PC-3 (cell line): ENCODE measurements at regions not wholly inside any gene's neighbourhood (a gene's known extent, or its start where the extent isn't known, plus 50 kb on each side); places are given as distances from the start of the nearest gene placed in this dataset.
"Not testable (repeated sequence)": the region's sequence is repeated elsewhere in the genome, so short reads cannot be mapped to it uniquely, and the experiment has no call there.

Experiments used
- ATAC-seq: fragments of 200-7000 bp; cut with Tn5 transposase; 2 replicates; pipeline ENCODE4 v1.9.1; 2020; ENCODE audit warnings: mild to moderate bottlenecking, moderate library complexity
- BruUV-seq: library from RNA; stranded (reverse); fragments of 400-500 nt; replicated peaks from 2 replicates; lab custom pipeline; 2021; lab: Mats Ljungman, UMichigan
- CTCF ChIA-PET: fragments of 300-600 bp; sonication (Branson Sonifier 250); formaldehyde crosslinking; loops from one replicate; lab custom pipeline; 2022; ENCODE audit warnings: antibody characterized with exemption; lab: Charles Lee
- POLR2A ChIA-PET: fragments of 300-600 bp; sonication (Branson Sonifier 250); formaldehyde crosslinking; loops from one replicate; lab custom pipeline; 2022; ENCODE audit warnings: antibody characterized with exemption; ENCODE audit not compliant: unreplicated experiment; lab: Charles Lee
- DNase-seq: peaks from one replicate; pipeline ENCODE4 v3.0.0-alpha.2; 2015
- H2AFZ ChIP-seq: fragments of 300-600 bp; sonication (generic); 2 replicates; pipeline ENCODE4 v1.6.0; 2016; ENCODE audit warnings: antibody characterized with exemption, low read length
- H3F3A ChIP-seq: fragments of 300-600 bp; sonication (generic); one replicate; pipeline ENCODE4 v1.6.0; 2017; ENCODE audit warnings: antibody characterized with exemption, low read length, control low read depth, mild to moderate bottlenecking; ENCODE audit not compliant: unreplicated experiment
- H3K27ac ChIP-seq: fragments of 300-600 bp; sonication (generic); 2 replicates; pipeline ENCODE4 v1.5.1; 2016; ENCODE audit warnings: mild to moderate bottlenecking, low read length
- H3K27me3 ChIP-seq: fragments of 300-600 bp; sonication (generic); 2 replicates; pipeline ENCODE4 v1.6.1; 2016; ENCODE audit warnings: low read length, mixed read lengths
- H3K36me3 ChIP-seq: fragments of 300-600 bp; sonication (generic); 2 replicates; pipeline ENCODE4 v1.6.1; 2016; ENCODE audit warnings: low read depth, mixed run types, low read length, mixed read lengths
- H3K4me1 ChIP-seq: fragments of 300-600 bp; sonication (generic); 2 replicates; pipeline ENCODE4 v1.5.1; 2016; ENCODE audit warnings: low read length; ENCODE audit not compliant: insufficient read depth
- H3K4me2 ChIP-seq: fragments of 300-600 bp; sonication (generic); 2 replicates; pipeline ENCODE4 v1.6.0; 2016; ENCODE audit warnings: low read length
- H3K4me3 ChIP-seq: fragments of 300-600 bp; sonication (generic); 2 replicates; pipeline ENCODE4 v1.5.1; 2016; ENCODE audit warnings: mild to moderate bottlenecking, low read length, mixed read lengths
- H3K79me2 ChIP-seq: fragments of 300-600 bp; sonication (generic); 2 replicates; pipeline ENCODE4 v1.6.1; 2017; ENCODE audit warnings: low read length, mixed read lengths
- H3K9ac ChIP-seq: fragments of 300-600 bp; sonication (generic); 2 replicates; pipeline ENCODE4 v1.6.0; 2016; ENCODE audit warnings: mild to moderate bottlenecking, low read length
- H3K9me2 ChIP-seq: fragments of 300-600 bp; sonication (generic); replicated peaks from 2 replicates; pipeline ENCODE4 v1.6.1; 2016; ENCODE audit warnings: mixed run types, low read length, mixed read lengths
- H3K9me3 ChIP-seq: fragments of 300-600 bp; sonication (generic); 2 replicates; pipeline ENCODE4 v1.6.1; 2016; ENCODE audit warnings: low read length, mixed read lengths
- H4K20me1 ChIP-seq: fragments of 300-600 bp; sonication (generic); 2 replicates; pipeline ENCODE4 v1.6.1; 2016; ENCODE audit warnings: low read length, mixed read lengths
- CTCF ChIP-seq: fragments of 300-600 bp; sonication (generic); conservative IDR thresholded peaks from 2 replicates; pipeline ENCODE4 v1.5.1; 2017; ENCODE audit warnings: antibody characterized with exemption, low read depth, mild to moderate bottlenecking, low read length
- EZH2 ChIP-seq: fragments of 300-600 bp; sonication (generic); IDR thresholded peaks from one replicate; pipeline ENCODE4 v1.6.1; 2017; ENCODE audit warnings: antibody characterized with exemption, mild to moderate bottlenecking, low read length; ENCODE audit not compliant: unreplicated experiment
- EZH2phosphoT487 ChIP-seq: fragments of 300-600 bp; sonication (generic); IDR thresholded peaks from 2 replicates; pipeline ENCODE4 v1.6.1; 2018; ENCODE audit warnings: mild to moderate bottlenecking, antibody characterized with exemption, low read length, borderline replicate concordance
- intact Hi-C: fragments of 100-400 bp; cut with micrococcal nuclease; formaldehyde crosslinking; loops from 2 replicates; pipeline ENCODE4 v1.9.0; 2023

- no peak for DNase-seq
- no TSS peak for BruUV-seq
- no peak overlapping the region for H3K4me3 ChIP-seq
- no peaks in the 10 kb centered on the region for H3K79me2 ChIP-seq
- no peaks in the 10 kb centered on the region for H3K36me3 ChIP-seq
- POLR2A ChIA-PET = no interaction called here
- H3F3A ChIP-seq = no peaks in the 10 kb centered on the region
- no peak overlapping the region for H3K9ac ChIP-seq
- H3K9me2 ChIP-seq = no peaks in the 10 kb centered on the region
- no peak overlapping the region for H3K4me2 ChIP-seq
- no peak overlapping the region for H3K27ac ChIP-seq
- no peaks in the 10 kb centered on the region for H4K20me1 ChIP-seq
- no peaks in the 10 kb centered on the region for H3K27me3 ChIP-seq
- H2AFZ ChIP-seq = no peak overlapping the region
- TF ChIP-seq EZH2phosphoT487 = no peak
- no peak for TF ChIP-seq CTCF
- no peak for TF ChIP-seq EZH2
- intact Hi-C loops = no loop called here
- ATAC-seq = no peak
- no peaks in the 10 kb centered on the region for H3K9me3 ChIP-seq
- CTCF ChIA-PET = no interaction called here
- H3K4me1 ChIP-seq = no peaks in the 10 kb centered on the region
These were observed 74.4 kb upstream of the MAN1A1 start for GRCh38 chr6:119423996-119424395.

- H3K27me3 ChIP-seq, H3K9me3 ChIP-seq, CTCF ChIA-PET, ATAC-seq, H3K27ac ChIP-seq, H2AFZ ChIP-seq, BruUV-seq, H3F3A ChIP-seq, H3K4me3 ChIP-seq, H3K4me1 ChIP-seq, H3K9ac ChIP-seq, H3K4me2 ChIP-seq, H3K9me2 ChIP-seq, POLR2A ChIA-PET, H4K20me1 ChIP-seq, H3K79me2 ChIP-seq, DNase-seq, intact Hi-C loops, H3K36me3 ChIP-seq: not testable (repeated sequence)
These were observed 68.5 kb upstream of the MAN1A1 start for GRCh38 chr6:119418084-119418483.

GRCh38 chr6:119407156-119407555 lies 57.6 kb upstream of the MAN1A1 start:
- intact Hi-C loops = no loop called here
- CTCF ChIA-PET = no interaction called here

GRCh38 chr6:119405114-119405513 lies 55.6 kb upstream of the MAN1A1 start:
- H3F3A ChIP-seq, H3K9me3 ChIP-seq, H3K4me2 ChIP-seq, H3K27ac ChIP-seq, H3K79me2 ChIP-seq, BruUV-seq, ATAC-seq, H3K9me2 ChIP-seq, DNase-seq, H2AFZ ChIP-seq, H3K36me3 ChIP-seq, H4K20me1 ChIP-seq, POLR2A ChIA-PET, H3K9ac ChIP-seq, H3K27me3 ChIP-seq, H3K4me1 ChIP-seq, CTCF ChIA-PET, intact Hi-C loops, H3K4me3 ChIP-seq: not testable (repeated sequence)

More at GRCh38 chr6:119407156-119407555, 57.6 kb upstream of the MAN1A1 start:
- no peak for ATAC-seq
- DNase-seq = no peak
- no peak overlapping the region for H2AFZ ChIP-seq
- no peaks in the 10 kb centered on the region for H3F3A ChIP-seq
- no peak overlapping the region for H3K9ac ChIP-seq
- no peaks in the 10 kb centered on the region for H3K9me3 ChIP-seq
- no peaks in the 10 kb centered on the region for H3K4me1 ChIP-seq
- H3K4me3 ChIP-seq = no peak overlapping the region
- TF ChIP-seq EZH2phosphoT487 = no peak
- TF ChIP-seq CTCF = no peak
- TF ChIP-seq EZH2 = no peak
- no peaks in the 10 kb centered on the region for H3K9me2 ChIP-seq
- no peak overlapping the region for H3K4me2 ChIP-seq
- POLR2A ChIA-PET = no interaction called here
- no peaks in the 10 kb centered on the region for H3K79me2 ChIP-seq
- H3K36me3 ChIP-seq = no peaks in the 10 kb centered on the region
- H4K20me1 ChIP-seq = no peaks in the 10 kb centered on the region
- no TSS peak for BruUV-seq
- H3K27me3 ChIP-seq = no peaks in the 10 kb centered on the region
- H3K27ac ChIP-seq = no peak overlapping the region
